GM10266 (cell line): ENCODE measurements at regions not wholly inside any gene's neighbourhood (a gene's known extent, or its start where the extent isn't known, plus 50 kb on each side); places are given as distances from the start of the nearest gene placed in this dataset.

Experiments used
- DNase-seq: peaks from one replicate; pipeline ENCODE4 v3.0.0; 2012; ENCODE audit errors: extremely low spot score
- CTCF ChIP-seq: IDR thresholded peaks from 2 replicates; pipeline ENCODE4 v1.5.1; 2012; ENCODE audit warnings: mild to moderate bottlenecking, low read depth; ENCODE audit not compliant: control insufficient read depth, insufficient read depth; ENCODE audit errors: missing control alignments

DNA sequence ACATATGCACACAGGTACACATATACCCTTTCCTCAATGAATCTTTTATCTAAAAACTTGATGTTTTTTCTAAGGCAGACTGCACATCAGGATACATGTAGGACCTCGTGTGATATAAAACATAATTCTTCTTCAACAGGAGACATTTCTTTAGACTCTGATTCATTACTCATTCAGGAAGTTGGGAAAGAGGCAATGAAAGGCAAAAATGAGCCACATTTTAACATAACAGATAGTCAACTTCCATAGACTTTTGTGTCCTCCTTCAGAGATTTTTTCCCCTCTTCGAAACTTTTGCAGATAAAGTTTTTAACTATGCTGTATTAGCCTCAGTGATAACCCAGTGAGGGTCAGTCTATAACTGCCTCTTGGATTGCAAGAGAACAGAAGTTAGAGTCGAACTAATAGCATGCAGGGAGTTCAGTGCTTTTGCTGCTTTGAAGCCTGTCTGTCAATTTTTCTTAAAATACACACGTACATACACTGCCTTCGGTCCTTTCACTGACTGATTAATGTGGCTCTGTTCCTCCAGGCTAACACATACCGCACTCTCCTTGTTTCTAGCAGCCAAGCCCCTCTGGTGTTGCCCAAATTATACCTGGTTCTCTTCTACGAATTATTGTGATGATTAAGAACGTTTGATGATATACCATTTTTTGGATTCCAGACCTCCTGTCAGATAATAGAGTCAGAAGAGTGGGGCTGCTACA, 562.5 kb upstream of the MAP3K7 start:
- no peak for DNase-seq

DNA sequence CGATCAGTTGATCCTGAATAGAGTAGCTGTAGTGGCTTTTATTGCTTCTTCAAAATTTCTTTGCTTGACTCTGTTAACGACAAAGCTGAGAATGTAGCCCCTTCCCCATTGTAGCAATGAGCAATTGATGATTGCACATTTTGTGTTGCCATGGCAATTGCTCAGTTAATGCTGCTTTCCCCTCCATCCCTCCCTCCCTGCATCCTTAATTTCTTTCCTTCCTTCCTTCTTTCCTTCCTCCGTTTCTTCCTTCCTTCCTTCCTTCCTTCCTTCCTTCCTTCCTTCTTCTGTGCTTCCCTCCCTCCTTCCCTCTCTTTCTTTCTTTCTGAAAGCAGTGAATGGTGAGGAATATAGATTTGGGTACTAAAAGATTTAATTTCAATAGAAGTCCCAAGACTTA, 557.3 kb upstream of the MAP3K7 start:
- DNase-seq: no peak
- no peak for TF ChIP-seq CTCF

More for the DNA sequence above, 562.5 kb upstream of the MAP3K7 start:
- no peak for TF ChIP-seq CTCF

DNA sequence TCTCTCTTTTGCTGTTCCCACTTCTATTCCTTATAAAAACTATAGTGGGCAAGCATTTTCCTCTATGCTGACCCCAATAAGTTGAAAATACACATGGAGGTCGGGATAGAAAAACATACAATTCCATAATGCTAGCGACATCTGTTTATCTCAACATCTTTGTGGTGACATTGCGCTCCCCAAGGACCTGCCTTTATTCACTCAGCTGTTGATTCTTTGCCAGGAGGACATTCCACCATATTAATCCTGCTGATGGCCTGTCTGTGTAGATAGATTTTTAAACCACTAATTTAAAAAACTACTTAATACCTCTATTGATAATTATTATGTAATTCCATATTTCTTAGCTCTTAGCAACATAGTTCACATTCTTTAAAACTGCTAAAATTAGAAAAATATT, 555.3 kb upstream of the MAP3K7 start:
- TF ChIP-seq CTCF: no peak
- no peak for DNase-seq

DNA sequence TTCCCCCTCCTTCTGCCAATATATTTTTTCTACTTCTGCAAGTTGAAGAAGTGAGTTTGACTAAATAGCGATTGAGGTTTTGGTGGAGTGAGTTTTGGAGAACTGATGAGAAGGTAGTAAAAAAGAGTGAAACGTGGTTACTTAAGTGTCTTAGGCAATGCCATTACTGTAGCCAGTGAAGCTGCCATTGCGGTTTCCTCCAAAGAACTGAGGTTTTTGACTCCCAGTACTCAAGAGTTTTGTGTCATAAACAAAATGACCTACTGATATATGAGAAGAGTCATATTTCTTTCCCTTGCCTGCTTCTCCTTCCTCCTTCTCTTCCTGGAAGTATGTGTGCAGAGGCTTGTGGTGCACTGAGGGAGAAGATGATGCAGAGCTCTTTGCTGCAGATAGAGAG, 554.5 kb upstream of the MAP3K7 start:
- no peak for TF ChIP-seq CTCF
- DNase-seq: no peak

DNA sequence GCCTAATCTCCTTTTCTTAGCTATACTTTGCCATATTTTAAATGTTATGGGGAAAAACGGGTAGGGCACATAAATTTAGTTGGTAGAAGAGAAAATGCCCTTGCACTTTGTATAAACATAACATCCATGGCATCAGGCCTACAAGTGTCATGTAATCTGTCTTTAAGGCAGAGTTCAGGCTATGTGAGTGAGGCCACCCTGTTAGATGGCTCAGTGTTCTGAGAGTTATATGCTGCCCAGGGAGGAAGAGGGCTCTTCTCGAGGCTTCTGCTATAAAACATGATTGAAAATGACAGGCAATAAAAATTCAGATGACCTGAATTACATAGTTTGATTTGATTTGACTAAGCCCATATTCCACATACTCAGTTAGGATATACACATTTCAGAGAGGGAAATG, 553.6 kb upstream of the MAP3K7 start:
- no peak for TF ChIP-seq CTCF
- DNase-seq: no peak

GRCh38 chr6:91137286-91137685, 550.4 kb upstream of the MAP3K7 start:
- TF ChIP-seq CTCF: no peak
- no peak for DNase-seq

GRCh38 chr6:91135406-91136103, 548.7 kb upstream of the MAP3K7 start:
- no peak for TF ChIP-seq CTCF
- no peak for DNase-seq
